ENCODE measurements at regions not wholly inside any gene's neighbourhood (a gene's known extent, or its start where the extent isn't known, plus 50 kb on each side); places are given as distances from the start of the nearest gene placed in this dataset.

- DNase-seq, result no peak
These were observed 54.7 kb upstream of the TSLP start for GRCh38 chr5:111016801-111017200.

GRCh38 chr5:111017731-111018130 is 53.8 kb upstream of the TSLP start:
- no peak for DNase-seq
